Upper lobe of left lung (tissue), 6 donors: ENCODE measurements at regions not wholly inside any gene's neighbourhood (a gene's known extent, or its start where the extent isn't known, plus 50 kb on each side); places are given as distances from the start of the nearest gene placed in this dataset.

ENCODE experiments used
- ATAC-seq, 2 donors: fragments of 200-7000 bp; cut with Tn5 transposase; one replicate each; pipeline ENCODE4 v1.9.1; 2022; ENCODE audit warnings: mild to moderate bottlenecking in 2 of 2, moderate library complexity in 2 of 2; ENCODE audit not compliant: low FRiP score in 2 of 2
- DNase-seq, 2 donors: peaks; one replicate each; pipeline ENCODE4 v3.0.0-alpha.2; 2019 to 2020
- H3K27ac ChIP-seq, 4 donors: fragments of 200-600 bp; sonication (generic); one replicate each; pipeline ENCODE4 v1.5.1; 2016 to 2019
- H3K27me3 ChIP-seq, 4 donors: fragments of 200-600 bp; sonication (generic); one replicate each; pipeline ENCODE4 v1.5.1; 2017 to 2019
- H3K36me3 ChIP-seq, 4 donors: fragments of 200-600 bp; sonication (generic); one replicate each; pipeline ENCODE4 v1.5.1; 2016 to 2019
- H3K4me1 ChIP-seq, 4 donors: fragments of 200-600 bp; sonication (generic); one replicate each; pipeline ENCODE4 v1.5.1; 2018 to 2019
- H3K4me3 ChIP-seq, 4 donors: fragments of 200-600 bp; sonication (generic); one replicate each; pipeline ENCODE4 v1.5.1; 2017 to 2019; ENCODE audit warnings: mild to moderate bottlenecking in 2 of 4, moderate library complexity in 1 of 4
- H3K9me3 ChIP-seq, 4 donors: fragments of 200-600 bp; sonication (generic); one replicate each; pipeline ENCODE4 v1.5.1; 2018 to 2019
- EP300 ChIP-seq, 4 donors: sonication (generic); formaldehyde crosslinking; IDR thresholded peaks; one replicate each; pipeline ENCODE4 v1.5.1; 2017; ENCODE audit warnings: antibody characterized with exemption in 4 of 4, control low read depth in 2 of 4
- POLR2A ChIP-seq, 4 donors: fragments of 450-650 bp; IDR thresholded peaks; one replicate each; pipeline ENCODE4 v1.5.1; 2016 to 2017; ENCODE audit warnings: antibody characterized with exemption in 4 of 4, mild to moderate bottlenecking in 2 of 4
- POLR2AphosphoS5 ChIP-seq, 2 donors: sonication (generic); formaldehyde crosslinking; IDR thresholded peaks; one replicate each; pipeline ENCODE4 v1.5.1; 2017; ENCODE audit warnings: antibody characterized with exemption in 2 of 2
- WGBS, 2 donors: methylation state at CpG; one replicate each; pipeline ENCODE4 v1.1.5; 2017 to 2018; 5-methylcytosine and 5-hydroxymethylcytosine counted together
- TF ChIP-seq, protein P1 (sequence below), 6 experiments: fragments of 450-650 bp in 4 of 6; fragments of 200-600 bp in 2 of 6; sonication (generic) in 2 of 6; IDR thresholded peaks; one replicate each; pipeline ENCODE4 v1.5.1; 2016 to 2019; ENCODE audit warnings: antibody characterized with exemption in 6 of 6
- donor health status: DM: no; HTN: no; CAD: no; lungs with moderate emphysema.
- donor health status: DM: no; HTN: yes; CAD: no; lungs with severe emphysema.

- DNase-seq (no peak), ATAC-seq (no peak)
- H3K4me1 ChIP-seq, result peaks cover 24 to 33% (median 31%) of the 10 kb centered on the region in 4 donors
- H3K9me3 ChIP-seq, result no peaks in the 10 kb centered on the region
- 77 to 79% methylated on average over 6 of the region's 6 CpGs for WGBS, 2 donors
- H3K4me3 ChIP-seq, result no peak overlapping the region
- no peaks in the 10 kb centered on the region for H3K36me3 ChIP-seq
- H3K27me3 ChIP-seq, result no peaks in the 10 kb centered on the region
- peak overlapping the region; percentile 72 to 91 (median 86) for H3K27ac ChIP-seq
- TF ChIP-seq POLR2A (IDR thresholded peaks at IDR 0.05) (no peak), EP300 (IDR thresholded peaks at IDR 0.05) (no peak), POLR2AphosphoS5 (IDR thresholded peaks at IDR 0.05) (no peak)
- TF ChIP-seq, protein P1, sequence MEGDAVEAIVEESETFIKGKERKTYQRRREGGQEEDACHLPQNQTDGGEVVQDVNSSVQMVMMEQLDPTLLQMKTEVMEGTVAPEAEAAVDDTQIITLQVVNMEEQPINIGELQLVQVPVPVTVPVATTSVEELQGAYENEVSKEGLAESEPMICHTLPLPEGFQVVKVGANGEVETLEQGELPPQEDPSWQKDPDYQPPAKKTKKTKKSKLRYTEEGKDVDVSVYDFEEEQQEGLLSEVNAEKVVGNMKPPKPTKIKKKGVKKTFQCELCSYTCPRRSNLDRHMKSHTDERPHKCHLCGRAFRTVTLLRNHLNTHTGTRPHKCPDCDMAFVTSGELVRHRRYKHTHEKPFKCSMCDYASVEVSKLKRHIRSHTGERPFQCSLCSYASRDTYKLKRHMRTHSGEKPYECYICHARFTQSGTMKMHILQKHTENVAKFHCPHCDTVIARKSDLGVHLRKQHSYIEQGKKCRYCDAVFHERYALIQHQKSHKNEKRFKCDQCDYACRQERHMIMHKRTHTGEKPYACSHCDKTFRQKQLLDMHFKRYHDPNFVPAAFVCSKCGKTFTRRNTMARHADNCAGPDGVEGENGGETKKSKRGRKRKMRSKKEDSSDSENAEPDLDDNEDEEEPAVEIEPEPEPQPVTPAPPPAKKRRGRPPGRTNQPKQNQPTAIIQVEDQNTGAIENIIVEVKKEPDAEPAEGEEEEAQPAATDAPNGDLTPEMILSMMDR (IDR thresholded peaks at IDR 0.05), result no peak
These were observed 60.5 kb upstream of the PELI1 start for GRCh38 chr2:64204703-64205102.

DNA sequence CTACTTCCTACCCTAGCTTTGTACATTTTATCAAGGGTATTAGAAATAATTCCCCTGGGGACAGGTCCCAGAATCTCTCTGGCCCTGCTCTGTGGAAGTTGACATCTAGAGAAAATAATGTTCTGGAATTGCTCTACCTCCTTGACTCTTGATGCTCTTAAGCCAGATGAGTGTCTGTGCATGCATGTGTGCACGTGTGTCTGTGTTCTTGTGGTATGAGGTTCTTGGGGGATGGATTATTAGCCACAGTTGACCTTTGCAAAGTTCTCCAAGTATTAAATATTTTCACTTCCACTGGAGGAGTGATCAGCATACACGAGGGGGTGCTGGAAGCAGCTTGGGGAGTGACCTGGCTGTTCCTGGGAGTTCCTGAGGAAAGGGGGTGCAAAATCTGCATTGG is 61.2 kb upstream of the PELI1 start:
- DNase-seq (no peak), ATAC-seq (no peak)
- peak overlapping the region in 1 of 4 donors; percentile 86 for H3K27ac ChIP-seq
- WGBS, 2 donors, result 65 to 68% methylated on average over 2 of the region's 2 CpGs
- H3K4me1 ChIP-seq, result peaks cover 24 to 33% (median 31%) of the 10 kb centered on the region in 4 donors
- no peaks in the 10 kb centered on the region for H3K36me3 ChIP-seq
- H3K4me3 ChIP-seq, result no peak overlapping the region
- no peaks in the 10 kb centered on the region for H3K27me3 ChIP-seq
- TF ChIP-seq POLR2A (IDR thresholded peaks at IDR 0.05) (no peak), POLR2AphosphoS5 (IDR thresholded peaks at IDR 0.05) (no peak), EP300 (IDR thresholded peaks at IDR 0.05) (no peak)
- TF ChIP-seq, protein P1 (IDR thresholded peaks at IDR 0.05), result no peak
- H3K9me3 ChIP-seq, result no peaks in the 10 kb centered on the region

DNA sequence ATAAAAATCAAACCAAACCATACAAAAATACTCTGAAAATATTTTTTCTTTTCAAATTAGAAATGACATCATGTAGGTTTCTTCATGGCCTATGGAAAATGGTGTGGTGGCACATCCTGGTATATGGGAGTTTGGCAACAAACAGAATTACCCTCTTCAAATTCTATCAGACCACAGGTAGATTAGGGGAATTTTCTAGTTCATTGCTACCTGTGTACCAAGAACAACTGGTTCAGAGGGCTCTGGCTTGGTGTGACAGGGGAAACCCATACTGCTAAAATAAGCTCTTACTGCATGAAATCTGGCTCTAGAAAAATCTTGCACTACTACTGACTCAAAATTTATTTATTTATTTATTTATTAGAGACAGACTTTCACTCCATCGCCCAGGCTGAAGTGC is 63.4 kb upstream of the PELI1 start:
- no peak overlapping the region for H3K27ac ChIP-seq
- no peak for DNase-seq
- TF ChIP-seq POLR2AphosphoS5 (IDR thresholded peaks at IDR 0.05) (no peak), EP300 (IDR thresholded peaks at IDR 0.05) (no peak), POLR2A (IDR thresholded peaks at IDR 0.05) (no peak)
- TF ChIP-seq, protein P1 (IDR thresholded peaks at IDR 0.05), result no peak
- ATAC-seq, result no peak
- H3K9me3 ChIP-seq, result no peaks in the 10 kb centered on the region
- peaks cover 25 to 41% (median 29%) of the 10 kb centered on the region in 4 donors for H3K4me1 ChIP-seq
- no peaks in the 10 kb centered on the region for H3K27me3 ChIP-seq
- no peak overlapping the region for H3K4me3 ChIP-seq
- no peaks in the 10 kb centered on the region for H3K36me3 ChIP-seq
- WGBS, 2 donors, result 88 to 100% methylated on average over 1 of the region's 1 CpG

DNA sequence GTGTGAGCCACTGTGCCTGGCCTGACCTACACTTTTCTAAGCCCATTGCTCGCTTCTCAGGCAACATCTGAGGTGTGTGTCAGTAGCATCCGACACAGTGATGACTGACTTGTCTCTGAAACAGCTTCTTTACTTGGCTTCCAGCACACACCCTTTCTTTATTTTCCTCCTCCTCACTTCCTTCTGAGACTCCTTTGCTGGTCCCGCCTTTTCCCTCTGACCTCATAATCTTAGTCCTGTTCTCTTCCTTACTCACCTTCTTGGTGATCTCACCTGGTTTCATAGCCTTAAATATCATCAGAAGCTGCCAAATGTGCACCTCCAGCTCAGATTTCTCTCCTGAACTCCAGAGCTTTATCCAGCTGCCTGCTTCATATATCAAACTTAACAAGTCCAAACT is 66.6 kb upstream of the PELI1 start:
- peaks cover 19 to 40% (median 29%) of the 10 kb centered on the region in 4 donors for H3K4me1 ChIP-seq
- H3K36me3 ChIP-seq, result no peaks in the 10 kb centered on the region
- no peak overlapping the region for H3K4me3 ChIP-seq
- TF ChIP-seq, protein P1 (IDR thresholded peaks at IDR 0.05), result no peak
- ATAC-seq (no peak), DNase-seq (no peak)
- H3K27me3 ChIP-seq, result no peaks in the 10 kb centered on the region
- no peaks in the 10 kb centered on the region for H3K9me3 ChIP-seq
- peak overlapping the region in 1 of 4 donors; percentile 83 for H3K27ac ChIP-seq
- 87 to 89% methylated on average over 3 of the region's 3 CpGs for WGBS, 2 donors

- ATAC-seq, result peak in 1 of 2 donors; percentile 27
- no peaks in the 10 kb centered on the region for H3K36me3 ChIP-seq
- no peaks in the 10 kb centered on the region for H3K9me3 ChIP-seq
- 73 to 77% methylated on average over 6 of the region's 6 CpGs for WGBS, 2 donors
- no peak overlapping the region for H3K4me3 ChIP-seq
- peaks cover 19 to 40% (median 29%) of the 10 kb centered on the region in 4 donors for H3K4me1 ChIP-seq
- H3K27me3 ChIP-seq, result no peaks in the 10 kb centered on the region
- DNase-seq, result no peak
- TF ChIP-seq POLR2AphosphoS5 (IDR thresholded peaks at IDR 0.05) (no peak), EP300 (IDR thresholded peaks at IDR 0.05) (no peak)
- TF ChIP-seq, protein P1 (IDR thresholded peaks at IDR 0.05), result no peak
- H3K27ac ChIP-seq, result peak overlapping the region; percentile 74 to 83 (median 77)
These were observed 67.2 kb upstream of the PELI1 start for GRCh38 chr2:64211276-64211921.
